ENCODE measurements at regions not wholly inside any gene's neighbourhood (a gene's known extent, or its start where the extent isn't known, plus 50 kb on each side); places are given as distances from the start of the nearest gene placed in this dataset.

GRCh38 chr7:118801366-118801765, 576.9 kb downstream of the ANKRD7 start:
- TF ChIP-seq, protein P1, sequence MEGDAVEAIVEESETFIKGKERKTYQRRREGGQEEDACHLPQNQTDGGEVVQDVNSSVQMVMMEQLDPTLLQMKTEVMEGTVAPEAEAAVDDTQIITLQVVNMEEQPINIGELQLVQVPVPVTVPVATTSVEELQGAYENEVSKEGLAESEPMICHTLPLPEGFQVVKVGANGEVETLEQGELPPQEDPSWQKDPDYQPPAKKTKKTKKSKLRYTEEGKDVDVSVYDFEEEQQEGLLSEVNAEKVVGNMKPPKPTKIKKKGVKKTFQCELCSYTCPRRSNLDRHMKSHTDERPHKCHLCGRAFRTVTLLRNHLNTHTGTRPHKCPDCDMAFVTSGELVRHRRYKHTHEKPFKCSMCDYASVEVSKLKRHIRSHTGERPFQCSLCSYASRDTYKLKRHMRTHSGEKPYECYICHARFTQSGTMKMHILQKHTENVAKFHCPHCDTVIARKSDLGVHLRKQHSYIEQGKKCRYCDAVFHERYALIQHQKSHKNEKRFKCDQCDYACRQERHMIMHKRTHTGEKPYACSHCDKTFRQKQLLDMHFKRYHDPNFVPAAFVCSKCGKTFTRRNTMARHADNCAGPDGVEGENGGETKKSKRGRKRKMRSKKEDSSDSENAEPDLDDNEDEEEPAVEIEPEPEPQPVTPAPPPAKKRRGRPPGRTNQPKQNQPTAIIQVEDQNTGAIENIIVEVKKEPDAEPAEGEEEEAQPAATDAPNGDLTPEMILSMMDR (IDR thresholded peaks at IDR 0.05): no peak
- no peak for TF ChIP-seq POLR2A (IDR thresholded peaks at IDR 0.05)

All from vagina (tissue), 2 donors.